ENCODE measurements at regions not wholly inside any gene's neighbourhood (a gene's known extent, or its start where the extent isn't known, plus 50 kb on each side); places are given as distances from the start of the nearest gene placed in this dataset.

DNA sequence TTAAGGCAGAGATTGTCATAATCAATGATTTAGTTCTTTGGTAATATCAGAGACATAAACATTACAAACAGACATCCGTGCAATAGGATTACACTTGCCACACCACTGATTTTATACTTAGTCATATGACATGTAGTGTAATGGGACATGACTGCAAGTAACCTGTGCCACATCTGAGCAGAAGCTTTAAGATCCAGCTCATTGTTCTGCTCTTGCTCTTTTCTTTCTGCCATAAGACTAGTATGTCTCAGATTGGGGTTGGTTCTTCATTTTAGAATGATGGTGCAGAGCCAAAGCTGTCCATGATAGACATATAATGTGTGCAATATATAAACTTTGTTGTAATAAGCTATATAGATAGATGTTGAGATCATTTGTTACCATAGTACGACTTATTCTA is 119.7 kb upstream of the SEMA3A start:
- no peak for DNase-seq
- Histone ChIP-seq H3K79me2 (ENCODE audit: insufficient read depth) (no peaks in the 10 kb centered on the region), H3K27ac (no peak overlapping the region), H3K9ac (no peak overlapping the region), H3K36me3 (ENCODE audit: low read depth) (no peaks in the 10 kb centered on the region), H3K4me2 (ENCODE audit: unreplicated experiment) (no peak overlapping the region), H3K4me3 (no peak overlapping the region), H3K9me3 (ENCODE audit: low read depth) (no peaks in the 10 kb centered on the region), H3K9me2 (ENCODE audit: insufficient read depth) (no peaks in the 10 kb centered on the region), H2AFZ (peak overlapping the region; percentile 23; the same call in 1 of the 2 replicates), H4K20me1 (ENCODE audit: insufficient read depth) (no peaks in the 10 kb centered on the region), H3K4me1 (ENCODE audit: insufficient read depth) (no peaks in the 10 kb centered on the region), H3F3A (ENCODE audit: insufficient read depth) (no peaks in the 10 kb centered on the region), H3K27me3 (replicated peaks; ENCODE audit: insufficient read depth) (no peaks in the 10 kb centered on the region)
- WGBS, 2 experiments (ENCODE audit: low coverage in 1 of 2, low lambda C conversion rate in 2 of 2, missing lambda C conversion rate in 2 of 2) = 73 to 74% methylated on average over 2 of the region's 2 CpGs
- TF ChIP-seq EZH2phosphoT487 (IDR thresholded peaks at IDR 0.05; ENCODE audit: insufficient read depth, low read depth) (no peak), EZH2 (IDR thresholded peaks at IDR 0.05; ENCODE audit: insufficient read depth, poor library complexity, severe bottlenecking) (no peak)
- in situ Hi-C loops (cut with MboI) = no loop called here

DNA sequence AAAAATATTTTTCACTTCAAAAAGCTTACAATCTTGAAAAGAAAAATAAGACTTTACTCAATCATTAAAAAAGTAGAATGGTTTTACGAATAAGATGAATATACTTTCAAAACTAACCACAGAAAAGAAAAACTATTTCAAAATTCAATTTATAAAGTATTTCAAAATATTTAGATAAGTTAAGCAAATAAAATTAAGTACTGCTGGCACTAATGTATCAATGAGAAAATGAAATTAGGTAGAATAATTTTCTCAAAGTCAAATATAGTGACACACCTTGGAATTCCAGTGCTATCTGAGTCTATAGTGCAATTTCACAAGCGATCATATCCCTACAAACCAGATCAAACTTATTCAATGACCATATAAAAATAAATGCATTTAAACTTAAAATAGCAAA is 109.8 kb upstream of the SEMA3A start:
- Histone ChIP-seq H3K27me3 (replicated peaks; ENCODE audit: insufficient read depth) (no peaks in the 10 kb centered on the region), H3K79me2 (ENCODE audit: insufficient read depth) (no peaks in the 10 kb centered on the region), H3F3A (ENCODE audit: insufficient read depth) (no peaks in the 10 kb centered on the region), H3K9ac (no peak overlapping the region), H3K9me3 (ENCODE audit: low read depth) (no peaks in the 10 kb centered on the region), H3K4me2 (ENCODE audit: unreplicated experiment) (no peak overlapping the region), H4K20me1 (ENCODE audit: insufficient read depth) (no peaks in the 10 kb centered on the region), H3K4me3 (no peak overlapping the region), H3K4me1 (ENCODE audit: insufficient read depth) (no peaks in the 10 kb centered on the region), H2AFZ (no peak overlapping the region), H3K9me2 (ENCODE audit: insufficient read depth) (no peaks in the 10 kb centered on the region; the same call in 1 of the 2 replicates), H3K27ac (no peak overlapping the region), H3K36me3 (ENCODE audit: low read depth) (no peaks in the 10 kb centered on the region)
- TF ChIP-seq EZH2 (IDR thresholded peaks at IDR 0.05; ENCODE audit: insufficient read depth, poor library complexity, severe bottlenecking) (no peak), EZH2phosphoT487 (IDR thresholded peaks at IDR 0.05; ENCODE audit: insufficient read depth, low read depth) (no peak)
- in situ Hi-C loops (cut with MboI) = no loop called here
- no peak for DNase-seq
- WGBS, 2 experiments (ENCODE audit: low coverage in 1 of 2, low lambda C conversion rate in 2 of 2, missing lambda C conversion rate in 2 of 2) = 93 to 97% methylated on average over 2 of the region's 2 CpGs

DNA sequence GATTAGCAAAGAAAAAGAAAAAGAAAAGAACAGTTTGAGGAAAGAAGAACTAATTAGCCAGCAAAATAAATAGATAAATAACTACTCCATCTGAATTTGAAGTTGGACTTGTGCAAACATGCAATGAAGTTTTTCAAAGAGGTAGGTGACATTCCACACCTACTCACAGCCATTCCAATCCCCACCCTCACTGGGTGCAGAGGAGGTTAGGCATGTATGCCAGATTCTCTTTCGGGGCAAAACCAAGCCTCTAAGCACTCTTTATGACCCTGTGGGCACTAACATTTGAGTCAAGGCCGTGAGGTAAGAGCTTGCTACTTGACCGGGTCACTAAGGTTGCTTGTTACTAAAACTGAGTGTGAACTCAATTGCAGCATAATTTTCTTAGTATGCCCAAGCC is 108.4 kb upstream of the SEMA3A start:
- H2AFZ ChIP-seq = peak overlapping the region; percentile 10; the same call in 1 of the 2 replicates
- H3K27me3 ChIP-seq (replicated peaks; ENCODE audit: insufficient read depth) = no peaks in the 10 kb centered on the region
- in situ Hi-C loops (cut with MboI) = no loop called here
- H3K36me3 ChIP-seq (ENCODE audit: low read depth) = no peaks in the 10 kb centered on the region
- no peaks in the 10 kb centered on the region for H3K79me2 ChIP-seq (ENCODE audit: insufficient read depth)
- H3K4me3 ChIP-seq = no peak overlapping the region
- DNase-seq = no peak
- no peaks in the 10 kb centered on the region for H3K4me1 ChIP-seq (ENCODE audit: insufficient read depth)
- no peaks in the 10 kb centered on the region for H3K9me3 ChIP-seq (ENCODE audit: low read depth)
- TF ChIP-seq EZH2 (IDR thresholded peaks at IDR 0.05; ENCODE audit: insufficient read depth, poor library complexity, severe bottlenecking) = no peak
- TF ChIP-seq EZH2phosphoT487 (IDR thresholded peaks at IDR 0.05; ENCODE audit: insufficient read depth, low read depth) = no peak
- no peaks in the 10 kb centered on the region for H3F3A ChIP-seq (ENCODE audit: insufficient read depth)
- H3K9ac ChIP-seq = no peak overlapping the region
- H3K9me2 ChIP-seq (ENCODE audit: insufficient read depth) = no peaks in the 10 kb centered on the region; the same call in 1 of the 2 replicates
- peak overlapping the region; percentile 3 for H3K4me2 ChIP-seq (ENCODE audit: unreplicated experiment)
- no peaks in the 10 kb centered on the region for H4K20me1 ChIP-seq (ENCODE audit: insufficient read depth)
- 79 to 81% methylated on average over 3 of the region's 3 CpGs for WGBS, 2 experiments (ENCODE audit: low coverage in 1 of 2, low lambda C conversion rate in 2 of 2, missing lambda C conversion rate in 2 of 2)
- no peak overlapping the region for H3K27ac ChIP-seq

DNA sequence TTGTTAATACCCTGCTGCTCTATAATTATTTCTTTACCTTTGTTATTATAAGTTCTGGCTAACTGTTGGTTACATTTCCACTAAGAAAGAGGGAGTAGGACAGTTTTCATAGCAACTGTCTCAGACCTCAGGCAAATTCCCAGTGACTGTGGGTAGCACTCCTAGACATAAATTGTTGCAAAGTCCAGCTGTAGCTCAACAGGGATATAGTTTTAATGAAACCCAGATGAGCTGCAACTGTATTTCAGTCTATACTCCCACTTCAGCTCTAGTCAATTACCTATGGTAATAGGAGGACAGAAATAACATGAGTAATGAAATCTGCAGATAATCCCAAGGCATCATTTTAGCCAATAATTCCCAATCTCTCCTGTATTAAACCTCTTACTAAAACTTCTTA is 103.0 kb upstream of the SEMA3A start:
- no peaks in the 10 kb centered on the region for H3K4me1 ChIP-seq (ENCODE audit: insufficient read depth)
- no peaks in the 10 kb centered on the region for H3K36me3 ChIP-seq (ENCODE audit: low read depth)
- no peaks in the 10 kb centered on the region for H3K9me3 ChIP-seq (ENCODE audit: low read depth)
- no peaks in the 10 kb centered on the region for H3K79me2 ChIP-seq (ENCODE audit: insufficient read depth)
- H3K27ac ChIP-seq = no peak overlapping the region
- TF ChIP-seq EZH2 (IDR thresholded peaks at IDR 0.05; ENCODE audit: insufficient read depth, poor library complexity, severe bottlenecking) (no peak), EZH2phosphoT487 (IDR thresholded peaks at IDR 0.05; ENCODE audit: insufficient read depth, low read depth) (no peak)
- no peak overlapping the region for H2AFZ ChIP-seq
- H3K4me2 ChIP-seq (ENCODE audit: unreplicated experiment) = no peak overlapping the region
- no peaks in the 10 kb centered on the region for H3K27me3 ChIP-seq (replicated peaks; ENCODE audit: insufficient read depth)
- no peaks in the 10 kb centered on the region for H3K9me2 ChIP-seq (ENCODE audit: insufficient read depth)
- H3K4me3 ChIP-seq = no peak overlapping the region
- no peaks in the 10 kb centered on the region for H3F3A ChIP-seq (ENCODE audit: insufficient read depth)
- in situ Hi-C loops (cut with MboI) = no loop called here
- no peak for DNase-seq
- H3K9ac ChIP-seq = no peak overlapping the region
- H4K20me1 ChIP-seq (ENCODE audit: insufficient read depth) = no peaks in the 10 kb centered on the region

DNA sequence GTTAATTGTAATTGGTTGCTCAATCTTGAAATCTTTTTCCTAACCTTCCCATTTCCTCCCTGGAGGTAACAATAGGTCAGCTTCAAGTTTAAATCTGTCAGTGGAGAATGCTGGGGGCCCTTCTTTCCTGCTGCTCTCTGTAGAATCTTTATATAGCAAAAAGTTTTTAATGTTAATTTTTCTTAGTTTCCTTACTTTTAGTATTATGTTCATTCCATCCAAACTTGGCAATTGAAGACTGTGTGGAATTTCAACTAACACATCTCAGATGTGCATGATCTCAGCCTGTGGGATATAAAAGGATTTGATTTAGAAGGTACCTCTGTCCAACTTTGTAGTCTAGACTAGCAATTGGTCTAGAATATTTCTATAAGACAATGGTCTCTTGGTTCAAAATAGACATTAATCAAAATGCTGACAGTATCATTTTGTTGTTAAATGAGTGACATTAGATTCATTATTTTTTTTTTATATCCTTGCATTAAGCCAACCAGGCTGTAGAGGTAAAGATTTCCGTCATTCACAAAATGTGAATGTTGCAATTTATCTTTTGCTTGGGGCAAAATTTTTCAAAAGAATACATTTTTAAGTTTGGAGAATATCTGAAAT is 100.4 kb upstream of the SEMA3A start:
- Histone ChIP-seq H4K20me1 (ENCODE audit: insufficient read depth) (no peaks in the 10 kb centered on the region), H3K9ac (no peak overlapping the region), H2AFZ (no peak overlapping the region), H3K27me3 (replicated peaks; ENCODE audit: insufficient read depth) (no peaks in the 10 kb centered on the region), H3K4me1 (ENCODE audit: insufficient read depth) (no peaks in the 10 kb centered on the region), H3K36me3 (ENCODE audit: low read depth) (no peaks in the 10 kb centered on the region), H3K4me3 (no peak overlapping the region), H3F3A (ENCODE audit: insufficient read depth) (no peaks in the 10 kb centered on the region), H3K9me2 (ENCODE audit: insufficient read depth) (no peaks in the 10 kb centered on the region), H3K79me2 (ENCODE audit: insufficient read depth) (no peaks in the 10 kb centered on the region), H3K9me3 (ENCODE audit: low read depth) (no peaks in the 10 kb centered on the region), H3K27ac (no peak overlapping the region), H3K4me2 (ENCODE audit: unreplicated experiment) (no peak overlapping the region)
- 96 to 100% methylated on average over 1 of the region's 1 CpG for WGBS, 2 experiments (ENCODE audit: low coverage in 1 of 2, low lambda C conversion rate in 2 of 2, missing lambda C conversion rate in 2 of 2)
- peak; percentile 18 for DNase-seq
- TF ChIP-seq EZH2phosphoT487 (IDR thresholded peaks at IDR 0.05; ENCODE audit: insufficient read depth, low read depth) (no peak), EZH2 (IDR thresholded peaks at IDR 0.05; ENCODE audit: insufficient read depth, poor library complexity, severe bottlenecking) (no peak)
- in situ Hi-C loops (cut with MboI) = no loop called here

All from GM23248 (cell line).